ENCODE measurements at regions not wholly inside any gene's neighbourhood (a gene's known extent, or its start where the extent isn't known, plus 50 kb on each side); places are given as distances from the start of the nearest gene placed in this dataset.

- TF ChIP-seq CTCF (IDR thresholded peaks at IDR 0.05 in 2 of 3, conservative IDR thresholded peaks at IDR 0.05 in 1 of 3; ENCODE audit: borderline replicate concordance in 1 of 3, insufficient read depth in 1 of 3, low read depth in 2 of 3, low read length in 2 of 3) (no peak), JUND (IDR thresholded peaks at IDR 0.05) (no peak), POLR2A (IDR thresholded peaks at IDR 0.05; ENCODE audit: borderline replicate concordance, extremely low read depth, insufficient read depth, insufficient read length) (no peak), SP1 (IDR thresholded peaks at IDR 0.05; ENCODE audit: low read depth) (no peak), MAX (IDR thresholded peaks at IDR 0.05) (no peak), ZBTB33 (IDR thresholded peaks at IDR 0.05; ENCODE audit: extremely low read depth, insufficient replicate concordance, low read length) (no peak), SRF (IDR thresholded peaks at IDR 0.05; ENCODE audit: low read depth) (no peak), EGR1 (IDR thresholded peaks at IDR 0.05; ENCODE audit: low read depth) (no peak)
These were observed 313.9 kb upstream of the ZNF32 start for GRCh38 chr10:43962346-43963191.

All from HCT116 (cell line).